GM04503 (cell line): ENCODE measurements at regions not wholly inside any gene's neighbourhood (a gene's known extent, or its start where the extent isn't known, plus 50 kb on each side); places are given as distances from the start of the nearest gene placed in this dataset.

Experiments
- DNase-seq: peaks from one replicate; pipeline ENCODE4 v3.0.0-alpha.2; 2012; ENCODE audit warnings: low read depth

DNA sequence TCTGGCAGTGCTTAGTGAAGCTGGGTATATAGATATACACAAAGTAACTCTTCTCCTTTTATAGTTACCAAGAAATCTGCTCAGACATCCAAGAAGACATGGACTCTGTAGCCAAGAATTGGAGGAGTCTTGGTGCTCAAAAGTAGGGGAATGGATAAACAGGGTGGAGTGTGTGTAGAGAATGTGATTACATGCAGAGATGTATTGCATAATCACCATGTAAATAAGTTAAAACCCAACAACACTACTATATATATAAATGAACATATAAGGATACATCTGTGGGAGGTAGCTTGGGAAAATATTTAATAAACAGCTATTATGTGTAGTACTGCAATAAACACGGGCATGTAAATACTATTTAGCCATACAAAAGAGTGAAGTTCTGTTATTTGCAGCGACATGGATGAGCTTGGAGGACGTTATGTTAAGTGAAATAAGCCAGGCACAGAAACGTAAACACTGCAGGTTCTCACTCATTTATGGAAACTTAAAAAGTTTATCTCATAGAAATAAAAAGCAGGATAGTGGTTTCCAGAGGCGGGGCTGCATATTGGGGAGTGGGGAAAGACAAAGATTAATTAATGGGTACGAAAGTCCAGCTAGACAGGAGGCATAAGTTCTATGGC, 207.5 kb downstream of the TENT4A start:
- no peak for DNase-seq

DNA sequence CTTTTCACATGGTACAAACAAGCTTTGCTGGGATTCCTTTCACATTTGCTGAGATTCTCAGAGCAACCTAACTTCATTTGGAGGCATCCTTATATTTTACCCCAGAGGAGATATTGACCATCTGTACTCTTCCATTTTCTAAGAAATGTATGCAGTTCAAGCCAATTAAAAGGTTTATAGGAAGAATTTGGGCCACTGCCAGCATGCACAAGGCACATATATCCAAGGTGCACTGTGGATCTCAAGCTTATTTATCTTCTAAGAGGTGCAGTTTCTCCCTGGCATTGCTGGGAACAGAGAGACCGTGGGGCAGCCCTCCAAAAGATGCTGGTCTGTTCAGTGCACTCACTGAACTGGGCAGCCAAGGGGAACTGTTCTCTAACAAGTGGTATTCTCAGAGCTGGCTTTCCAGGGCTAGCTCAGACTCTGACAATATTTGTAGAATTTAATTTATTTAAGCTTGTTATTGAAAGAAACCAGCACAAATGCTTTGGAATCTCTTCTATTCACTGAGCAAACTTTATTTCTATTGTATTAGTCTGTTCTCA, 213.3 kb downstream of the TENT4A start:
- no peak for DNase-seq

DNA sequence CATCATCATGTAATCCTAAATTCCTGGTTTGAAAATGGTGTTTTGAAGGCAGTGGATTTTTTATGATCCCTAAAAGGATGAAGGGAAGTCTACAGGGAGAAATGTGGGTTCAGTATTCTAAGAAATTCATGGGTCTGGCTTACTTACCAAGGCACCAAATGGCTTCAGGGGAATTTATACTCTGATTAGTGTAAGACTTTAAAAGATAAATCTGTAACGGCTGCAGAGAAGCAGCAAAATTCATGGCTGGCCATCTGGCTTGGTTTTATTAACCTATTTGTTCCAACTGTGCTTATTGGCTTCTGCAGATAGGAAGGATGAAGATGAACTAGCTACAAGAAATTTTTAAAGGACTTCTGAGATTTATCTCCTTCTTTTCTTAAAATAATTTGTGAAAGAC, 222.8 kb downstream of the TENT4A start:
- DNase-seq = no peak

GRCh38 chr5:6937677-6938076, 224.4 kb downstream of the TENT4A start:
- DNase-seq = no peak

DNA sequence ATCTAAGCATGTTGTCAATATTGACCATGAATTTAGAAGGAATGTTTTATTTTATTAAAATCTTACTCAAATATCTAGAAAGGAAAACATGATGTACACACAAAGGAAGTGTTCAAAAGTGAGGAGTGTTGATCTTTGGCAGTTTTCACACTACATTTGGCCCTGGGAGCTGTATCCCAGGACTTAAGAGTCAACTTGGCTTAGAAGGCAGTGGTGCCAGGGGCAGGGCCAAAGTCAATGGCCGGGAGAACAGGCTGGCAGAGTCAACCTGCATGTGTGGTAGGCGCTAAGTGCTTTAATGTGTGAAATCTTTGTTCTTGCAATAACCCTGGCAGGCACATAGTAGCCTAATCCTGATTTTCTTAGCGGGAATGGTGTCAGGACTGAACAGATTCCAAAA, 228.4 kb downstream of the TENT4A start:
- no peak for DNase-seq

GRCh38 chr5:6943197-6944112, 230.2 kb downstream of the TENT4A start:
- DNase-seq = no peak

GRCh38 chr5:6948562-6948961, 235.3 kb downstream of the TENT4A start:
- DNase-seq = no peak

DNA sequence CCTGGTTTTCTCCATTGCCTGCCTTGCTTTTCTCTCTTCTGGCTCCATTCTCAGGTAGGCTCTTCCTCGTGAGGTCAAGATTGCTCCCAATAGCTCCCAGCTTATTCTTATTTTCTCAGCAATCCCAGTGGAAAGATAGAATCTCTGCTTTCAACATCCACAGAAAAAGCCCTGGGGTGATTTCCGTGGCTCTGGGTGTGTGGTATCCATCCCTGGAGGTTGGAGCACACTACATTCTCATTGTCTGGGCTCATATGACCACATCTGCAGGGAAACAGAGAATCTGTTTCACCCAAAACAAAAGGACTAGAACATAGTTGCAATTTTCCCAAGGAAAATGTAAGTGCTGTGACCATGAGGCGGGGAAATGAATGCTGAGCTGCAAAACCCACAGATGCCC, 236.0 kb downstream of the TENT4A start:
- no peak for DNase-seq

DNA sequence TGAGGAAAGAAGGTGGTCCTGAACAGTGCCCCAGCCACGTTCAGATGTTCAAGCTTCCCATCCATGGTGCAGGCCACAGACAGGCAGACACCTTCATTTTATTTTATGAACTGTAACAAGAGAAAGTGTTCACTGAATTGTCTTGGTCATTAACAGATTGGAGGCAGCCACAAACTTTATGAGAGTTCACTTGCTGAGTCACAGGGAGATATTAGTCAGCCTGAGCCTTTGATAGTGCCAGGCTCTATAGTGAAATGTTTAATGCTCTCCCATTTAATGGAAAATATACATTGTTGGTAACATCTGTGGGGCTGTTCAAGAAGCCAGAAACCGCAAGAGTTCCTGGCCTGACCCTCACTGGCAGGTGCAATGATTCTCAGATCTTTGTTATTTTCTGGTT, 237.0 kb downstream of the TENT4A start:
- no peak for DNase-seq

- no peak for DNase-seq
Observed at GRCh38 chr5:6950860-6951259, 237.6 kb downstream of the TENT4A start.

GRCh38 chr5:6961123-6961522, 247.9 kb downstream of the TENT4A start:
- no peak for DNase-seq

- DNase-seq = no peak
Observed at GRCh38 chr5:6961837-6962635, 248.8 kb downstream of the TENT4A start.

GRCh38 chr5:6976971-6977370, 263.7 kb downstream of the TENT4A start:
- DNase-seq = no peak

DNA sequence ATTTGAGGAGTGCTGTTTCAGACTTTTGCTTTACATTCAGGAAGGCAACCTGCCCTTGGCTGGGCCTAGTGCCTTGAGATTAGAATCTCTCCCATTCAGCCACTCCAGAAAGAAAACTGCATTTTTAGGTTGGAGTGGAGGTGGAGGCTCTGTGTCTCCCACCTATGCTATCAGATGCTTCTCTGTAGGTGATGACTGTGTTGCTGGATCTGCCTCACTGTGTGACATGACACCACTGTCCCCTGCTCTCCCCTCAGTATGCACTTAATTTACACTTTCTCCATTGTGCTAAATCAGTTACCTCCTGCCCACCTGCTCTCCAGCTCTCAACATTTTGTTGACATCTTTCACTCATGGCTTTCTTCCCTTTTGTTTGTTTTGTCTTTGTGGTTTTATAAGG, 265.8 kb downstream of the TENT4A start:
- no peak for DNase-seq

DNA sequence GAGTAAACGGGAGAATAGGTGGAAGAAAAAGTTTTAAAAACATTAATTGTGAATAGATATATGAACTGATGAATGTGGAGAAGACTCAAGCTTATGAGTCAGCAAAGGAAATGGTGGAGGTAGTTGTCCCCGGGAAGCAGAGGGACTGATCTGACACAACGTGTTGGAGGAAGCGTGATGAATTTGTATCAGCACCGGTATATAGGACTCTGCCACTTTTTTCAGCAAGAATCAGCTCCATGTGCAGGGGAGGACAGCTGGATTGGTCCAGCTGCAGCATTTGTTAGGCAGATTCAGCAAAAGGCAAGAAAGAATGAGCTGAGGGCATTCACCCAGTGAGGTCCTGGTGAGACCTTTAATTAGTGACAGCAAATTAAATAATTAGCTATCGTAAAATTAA, 276.0 kb downstream of the TENT4A start:
- no peak for DNase-seq

DNA sequence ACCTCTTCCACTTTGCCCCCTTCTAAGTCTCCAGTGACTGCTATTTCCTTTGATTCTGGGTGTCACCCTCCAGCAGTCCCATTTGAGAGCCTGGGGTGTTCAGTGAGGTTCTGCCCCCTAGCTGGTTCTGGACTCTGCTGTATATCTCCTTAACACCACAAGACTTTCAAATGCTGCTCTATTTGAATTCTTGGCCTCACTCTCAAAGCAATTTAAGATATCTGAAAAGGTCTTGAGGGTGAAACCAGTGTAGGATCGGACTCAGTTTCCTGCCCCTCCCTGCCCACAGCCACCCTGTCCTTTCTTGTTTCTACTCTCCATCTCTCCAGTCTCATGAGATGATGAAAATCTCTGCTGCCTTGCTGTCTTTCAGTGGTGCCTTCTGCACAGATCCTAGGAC, 280.9 kb downstream of the TENT4A start:
- no peak for DNase-seq

DNA sequence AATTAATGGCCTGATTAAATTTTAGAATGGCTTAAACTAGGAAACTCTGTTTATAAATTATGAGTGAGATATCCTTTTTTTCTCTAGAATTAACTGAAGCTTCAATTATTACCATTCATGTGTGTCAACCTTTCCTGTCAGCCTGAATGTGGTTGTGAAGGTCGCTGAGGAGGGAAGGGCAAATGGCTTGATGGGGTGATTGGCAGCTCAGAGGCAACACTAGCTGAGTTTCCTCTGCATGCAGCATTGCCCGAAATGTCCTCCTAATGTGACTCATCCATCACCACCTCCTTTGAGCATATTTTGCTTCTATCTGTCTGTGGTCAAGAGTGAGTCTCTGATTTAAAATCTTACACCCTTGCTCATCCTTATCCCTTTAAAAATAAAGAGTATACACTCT, 281.9 kb downstream of the TENT4A start:
- DNase-seq = no peak

- DNase-seq = no peak
Observed at GRCh38 chr5:7000310-7000709, 287.1 kb downstream of the TENT4A start.

DNA sequence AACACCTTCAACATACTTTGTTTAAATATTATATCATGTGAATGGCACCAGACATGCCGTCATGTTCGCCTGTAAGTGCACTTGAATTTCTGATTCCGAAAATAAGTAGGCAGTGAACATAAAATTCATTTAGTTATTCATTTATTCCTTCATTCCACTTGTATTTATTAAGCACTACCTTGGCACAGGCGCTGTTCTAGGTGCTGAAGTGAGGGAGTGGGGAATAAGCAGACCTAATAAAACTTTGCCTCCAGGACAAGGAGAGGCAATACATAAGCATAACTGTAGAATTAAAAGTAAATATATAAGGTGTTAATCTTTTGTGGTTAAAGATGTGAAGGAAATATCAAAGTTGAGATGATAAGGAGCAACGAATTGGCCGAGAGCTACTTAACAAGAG, 297.4 kb downstream of the TENT4A start:
- no peak for DNase-seq

- DNase-seq = no peak
Observed at GRCh38 chr5:7012057-7012456, 298.8 kb downstream of the TENT4A start.

- no peak for DNase-seq
Observed at GRCh38 chr5:7014611-7015010, 301.4 kb downstream of the TENT4A start.

DNA sequence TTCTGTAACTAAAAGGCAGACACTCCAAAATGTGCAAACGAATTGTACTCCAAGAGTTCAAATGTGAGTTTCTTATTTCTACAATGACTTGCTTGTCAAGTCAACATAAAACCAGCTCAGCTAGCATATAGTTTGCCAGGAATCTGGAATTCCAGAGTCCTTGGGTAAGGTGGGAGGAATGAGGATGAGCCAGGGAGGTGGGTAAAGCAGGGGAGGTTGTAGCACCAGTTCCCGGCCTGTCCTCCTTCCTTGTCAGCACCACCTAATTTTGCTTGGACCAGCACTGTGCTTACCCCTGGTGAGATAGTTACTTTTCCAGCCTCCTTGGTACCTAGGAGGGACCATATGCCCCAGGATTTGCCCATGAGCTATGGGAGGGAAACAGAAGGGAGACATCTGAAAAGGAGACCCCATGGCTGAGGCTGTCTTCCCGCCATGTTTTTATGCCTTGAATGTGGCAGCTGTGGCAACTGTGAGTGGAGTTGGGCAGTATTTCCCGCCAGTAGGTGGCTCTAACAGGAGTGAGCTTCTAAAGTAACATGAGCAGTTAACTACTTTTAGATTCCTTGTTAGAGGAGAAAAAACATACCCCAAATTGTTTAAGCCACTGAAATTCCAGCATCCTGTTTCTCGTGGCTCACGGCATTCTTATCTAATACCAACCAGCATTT, 302.5 kb downstream of the TENT4A start:
- DNase-seq = no peak
